ENCODE measurements at regions not wholly inside any gene's neighbourhood (a gene's known extent, or its start where the extent isn't known, plus 50 kb on each side); places are given as distances from the start of the nearest gene placed in this dataset.

- no peak for DNase-seq (ENCODE audit: low read depth)
- no peak overlapping the region for H3K4me3 ChIP-seq (replicated peaks; ENCODE audit: low read depth, low read length)
- no peak for TF ChIP-seq CTCF (IDR thresholded peaks at IDR 0.05; ENCODE audit: low read length, missing control alignments)
Measured at GRCh38 chr10:44668336-44668735, 242.8 kb upstream of the TMEM72 start.

GRCh38 chr10:44671319-44671718 is 239.8 kb upstream of the TMEM72 start:
- DNase-seq (ENCODE audit: low read depth): no peak
- no peak for TF ChIP-seq CTCF (IDR thresholded peaks at IDR 0.05; ENCODE audit: low read length, missing control alignments)
- no peak overlapping the region for H3K4me3 ChIP-seq (replicated peaks; ENCODE audit: low read depth, low read length)

GRCh38 chr10:44673245-44673983 is 237.7 kb upstream of the TMEM72 start:
- DNase-seq (ENCODE audit: low read depth): no peak
- no peak overlapping the region for H3K4me3 ChIP-seq (replicated peaks; ENCODE audit: low read depth, low read length)
- TF ChIP-seq CTCF (IDR thresholded peaks at IDR 0.05; ENCODE audit: low read length, missing control alignments): no peak

DNA sequence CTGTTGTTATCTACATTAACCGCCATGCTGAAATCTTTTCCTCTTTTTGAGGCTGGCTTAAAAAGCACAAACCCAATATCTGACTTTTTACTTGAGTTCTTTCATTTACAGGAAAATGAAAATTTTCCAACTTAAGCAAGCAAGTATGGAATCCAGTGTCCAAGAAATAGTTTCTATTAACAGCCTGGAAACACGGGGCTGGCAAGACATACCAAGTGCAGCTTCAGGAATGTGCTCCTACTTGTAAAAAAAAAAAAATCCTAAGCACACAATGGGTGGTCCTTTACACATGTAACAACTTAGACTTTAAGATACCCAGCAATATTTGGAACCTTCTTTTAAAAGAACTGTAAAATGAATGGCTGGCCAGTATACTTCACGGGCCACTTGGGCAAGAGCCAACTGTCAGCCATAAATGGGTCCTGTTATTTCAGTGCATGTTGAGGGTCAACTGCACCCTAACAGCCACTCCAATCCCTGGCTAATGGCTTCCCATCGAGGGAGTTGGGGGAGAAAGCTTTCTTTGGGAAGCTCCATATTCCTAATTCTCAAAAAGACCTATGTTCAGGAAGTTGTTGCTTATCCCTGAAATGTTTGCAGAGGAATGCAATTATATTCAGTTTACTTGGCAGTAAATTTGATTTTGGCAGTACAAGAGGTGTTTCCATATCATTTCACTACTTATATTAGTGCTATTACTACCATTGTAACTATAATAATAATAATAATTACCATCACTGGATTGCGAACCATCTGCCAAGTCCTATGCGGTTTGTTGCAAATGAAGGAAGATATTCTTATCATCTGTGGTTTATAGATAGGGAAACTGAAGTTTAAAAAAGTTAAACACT is 236.4 kb upstream of the TMEM72 start:
- TF ChIP-seq CTCF (IDR thresholded peaks at IDR 0.05; ENCODE audit: low read length, missing control alignments): no peak
- DNase-seq (ENCODE audit: low read depth): peak; percentile 35
- H3K4me3 ChIP-seq (replicated peaks; ENCODE audit: low read depth, low read length): no peak overlapping the region

- TF ChIP-seq CTCF (IDR thresholded peaks at IDR 0.05; ENCODE audit: low read length, missing control alignments): no peak
- no peak for DNase-seq (ENCODE audit: low read depth)
- H3K4me3 ChIP-seq (replicated peaks; ENCODE audit: low read depth, low read length): no peak overlapping the region
Measured at GRCh38 chr10:44675387-44675874, 235.7 kb upstream of the TMEM72 start.

GRCh38 chr10:44680764-44681163 is 230.4 kb upstream of the TMEM72 start:
- no peak overlapping the region for H3K4me3 ChIP-seq (replicated peaks; ENCODE audit: low read depth, low read length)
- no peak for TF ChIP-seq CTCF (IDR thresholded peaks at IDR 0.05; ENCODE audit: low read length, missing control alignments)
- DNase-seq (ENCODE audit: low read depth): no peak

All from fibroblast of pulmonary artery (primary cell).